ENCODE measurements at regions not wholly inside any gene's neighbourhood (a gene's known extent, or its start where the extent isn't known, plus 50 kb on each side); places are given as distances from the start of the nearest gene placed in this dataset.

DNA sequence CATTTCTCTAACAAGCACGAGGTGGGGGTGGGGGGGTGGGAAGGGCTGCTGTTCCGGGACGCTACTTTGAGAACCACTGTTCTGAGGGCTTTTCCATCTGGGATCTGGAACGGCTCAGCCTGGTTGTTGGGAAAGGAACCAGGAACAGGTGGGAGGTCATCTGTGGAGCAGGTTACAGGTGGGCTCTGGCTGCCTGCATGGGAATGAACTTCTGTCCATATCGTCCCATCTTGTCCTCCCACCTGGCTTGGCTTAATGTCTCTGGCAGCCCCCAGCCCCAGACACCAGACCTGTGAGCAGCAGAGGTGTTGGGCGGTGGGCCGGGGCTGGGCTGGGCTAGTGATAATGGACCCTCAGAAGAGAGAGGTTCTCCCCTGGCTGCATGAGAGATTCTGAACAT lies 69.4 kb upstream of the TARDBP start:
- H3K27ac Mint-ChIP-seq, result no peak overlapping the region
- no peaks in the 10 kb centered on the region for H3K9me3 Mint-ChIP-seq
- no peaks in the 10 kb centered on the region for H3K36me3 Mint-ChIP-seq
- H3K4me3 Mint-ChIP-seq, result no peak overlapping the region
- peaks cover 26% of the 10 kb centered on the region for H3K27me3 Mint-ChIP-seq (ENCODE audit: low read depth)
- peaks cover 48% of the 10 kb centered on the region for H3K4me1 Mint-ChIP-seq
- TF ChIP-seq CTCF (IDR thresholded peaks at IDR 0.05; ENCODE audit: unreplicated experiment), result no peak
- DNase-seq (ENCODE audit: low spot score in 2 of 2, unreplicated experiment in 2 of 2), result no peak

GRCh38 chr1:10943991-10944730 lies 68.3 kb upstream of the TARDBP start:
- H3K4me1 Mint-ChIP-seq, result peaks cover 41% of the 10 kb centered on the region
- H3K27me3 Mint-ChIP-seq (ENCODE audit: low read depth), result peaks cover 26% of the 10 kb centered on the region
- no peak overlapping the region for H3K27ac Mint-ChIP-seq
- no peaks in the 10 kb centered on the region for H3K9me3 Mint-ChIP-seq
- no peak for DNase-seq (ENCODE audit: low spot score in 2 of 2, unreplicated experiment in 2 of 2)
- no peak overlapping the region for H3K4me3 Mint-ChIP-seq
- no peaks in the 10 kb centered on the region for H3K36me3 Mint-ChIP-seq
- TF ChIP-seq CTCF (IDR thresholded peaks at IDR 0.05; ENCODE audit: unreplicated experiment), result no peak

DNA sequence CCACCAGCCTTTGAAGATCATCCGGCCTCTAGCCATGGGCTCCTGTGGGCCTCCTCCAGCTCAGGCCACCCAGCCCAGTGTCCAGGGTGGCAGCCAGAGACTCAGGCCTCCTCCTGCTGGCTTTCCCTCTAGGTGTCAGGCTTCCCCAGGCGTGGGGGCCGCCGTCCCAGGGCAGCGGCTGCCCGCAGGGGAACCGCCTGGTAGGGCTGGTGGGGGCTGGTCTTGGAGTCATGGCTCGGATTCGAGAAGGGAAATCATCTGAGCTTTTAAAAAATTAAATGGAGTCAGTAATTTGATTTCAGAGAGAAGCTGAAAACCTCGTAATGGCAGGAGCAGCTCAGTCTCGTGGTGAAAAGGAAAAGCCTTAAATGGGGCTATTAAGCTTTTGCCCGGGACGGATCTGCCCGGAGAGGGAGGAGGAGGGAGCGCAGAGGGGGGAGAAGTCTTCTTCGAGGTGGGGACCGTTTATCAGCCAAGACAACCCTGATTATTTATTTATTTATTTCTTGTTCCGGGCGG lies 66.4 kb upstream of the TARDBP start:
- Mint-ChIP-seq H3K27me3 (ENCODE audit: low read depth) (peaks cover 26% of the 10 kb centered on the region), H3K36me3 (no peaks in the 10 kb centered on the region), H3K4me1 (peaks cover 28% of the 10 kb centered on the region), H3K4me3 (no peak overlapping the region), H3K27ac (no peak overlapping the region), H3K9me3 (no peaks in the 10 kb centered on the region)
- no peak for TF ChIP-seq CTCF (IDR thresholded peaks at IDR 0.05; ENCODE audit: unreplicated experiment)
- DNase-seq (ENCODE audit: low spot score in 2 of 2, unreplicated experiment in 2 of 2), result no peak

GRCh38 chr1:10947181-10947580 lies 65.3 kb upstream of the TARDBP start:
- no peak overlapping the region for H3K4me3 Mint-ChIP-seq
- TF ChIP-seq CTCF (IDR thresholded peaks at IDR 0.05; ENCODE audit: unreplicated experiment), result no peak
- DNase-seq (ENCODE audit: low spot score in 2 of 2, unreplicated experiment in 2 of 2), result no peak
- H3K27ac Mint-ChIP-seq, result no peak overlapping the region
- H3K27me3 Mint-ChIP-seq (ENCODE audit: low read depth), result peaks cover 26% of the 10 kb centered on the region
- no peaks in the 10 kb centered on the region for H3K36me3 Mint-ChIP-seq
- H3K9me3 Mint-ChIP-seq, result no peaks in the 10 kb centered on the region
- H3K4me1 Mint-ChIP-seq, result peaks cover 17% of the 10 kb centered on the region

GRCh38 chr1:10947691-10948462 lies 64.6 kb upstream of the TARDBP start:
- H3K27me3 Mint-ChIP-seq (ENCODE audit: low read depth), result peaks cover 19% of the 10 kb centered on the region
- no peak for DNase-seq (ENCODE audit: low spot score in 2 of 2, unreplicated experiment in 2 of 2)
- H3K9me3 Mint-ChIP-seq, result no peaks in the 10 kb centered on the region
- H3K36me3 Mint-ChIP-seq, result no peaks in the 10 kb centered on the region
- no peak for TF ChIP-seq CTCF (IDR thresholded peaks at IDR 0.05; ENCODE audit: unreplicated experiment)
- H3K4me3 Mint-ChIP-seq, result no peak overlapping the region
- peaks cover 15% of the 10 kb centered on the region for H3K4me1 Mint-ChIP-seq
- H3K27ac Mint-ChIP-seq, result no peak overlapping the region

Data from mesothelial cell of epicardium (in vitro differentiated cells).